ENCODE measurements at regions not wholly inside any gene's neighbourhood (a gene's known extent, or its start where the extent isn't known, plus 50 kb on each side); places are given as distances from the start of the nearest gene placed in this dataset.

DNA sequence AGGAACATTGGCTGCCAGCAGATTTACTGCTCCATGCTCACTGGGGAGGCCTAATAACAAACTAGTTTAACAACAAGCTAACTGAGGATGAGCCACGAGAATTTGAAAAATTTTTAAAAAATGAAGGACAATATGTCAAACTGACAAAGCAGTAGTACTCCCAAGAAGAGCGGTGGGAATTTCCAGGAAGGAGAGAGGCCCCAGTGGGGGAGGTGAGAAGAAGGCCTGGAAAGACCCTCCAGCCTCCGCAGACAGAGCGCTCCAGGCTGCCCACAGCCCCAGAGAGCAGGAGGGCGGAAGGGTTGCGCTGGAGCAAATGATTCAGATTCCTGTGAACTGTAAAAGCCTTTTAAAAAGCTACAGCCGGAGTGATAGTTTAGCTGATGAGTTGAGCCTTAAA, 78.5 kb downstream of the SIPA1L2 start:
- Histone ChIP-seq H3K79me2 (ENCODE audit: low read length) (no peaks in the 10 kb centered on the region), H3K9me3 (replicated peaks; ENCODE audit: insufficient read depth, low read length) (no peaks in the 10 kb centered on the region), H3K36me3 (replicated peaks; ENCODE audit: insufficient read depth, low read length) (no peaks in the 10 kb centered on the region), H3K4me1 (ENCODE audit: low read length) (no peaks in the 10 kb centered on the region), H3K4me3 (ENCODE audit: low read length) (no peak overlapping the region), H3K27ac (ENCODE audit: low read length) (no peak overlapping the region), H3K27me3 (replicated peaks; ENCODE audit: insufficient read depth, low read length) (no peaks in the 10 kb centered on the region), H3K4me2 (ENCODE audit: low read depth, low read length) (no peak overlapping the region), H4K20me1 (ENCODE audit: insufficient read depth, low read length) (no peaks in the 10 kb centered on the region), H3F3A (ENCODE audit: insufficient read depth, low read length) (no peaks in the 10 kb centered on the region), H3K9ac (ENCODE audit: low read length) (no peak overlapping the region), H3K9me2 (replicated peaks; ENCODE audit: insufficient read depth, low read length) (no peaks in the 10 kb centered on the region), H2AFZ (ENCODE audit: low read length) (no peak overlapping the region)
- TF ChIP-seq EZH2phosphoT487 (IDR thresholded peaks at IDR 0.05; ENCODE audit: low read length) (no peak), EZH2 (optimal IDR thresholded peaks at IDR 0.05; ENCODE audit: low read depth, low read length) (no peak)
- TF ChIP-seq, protein P1, sequence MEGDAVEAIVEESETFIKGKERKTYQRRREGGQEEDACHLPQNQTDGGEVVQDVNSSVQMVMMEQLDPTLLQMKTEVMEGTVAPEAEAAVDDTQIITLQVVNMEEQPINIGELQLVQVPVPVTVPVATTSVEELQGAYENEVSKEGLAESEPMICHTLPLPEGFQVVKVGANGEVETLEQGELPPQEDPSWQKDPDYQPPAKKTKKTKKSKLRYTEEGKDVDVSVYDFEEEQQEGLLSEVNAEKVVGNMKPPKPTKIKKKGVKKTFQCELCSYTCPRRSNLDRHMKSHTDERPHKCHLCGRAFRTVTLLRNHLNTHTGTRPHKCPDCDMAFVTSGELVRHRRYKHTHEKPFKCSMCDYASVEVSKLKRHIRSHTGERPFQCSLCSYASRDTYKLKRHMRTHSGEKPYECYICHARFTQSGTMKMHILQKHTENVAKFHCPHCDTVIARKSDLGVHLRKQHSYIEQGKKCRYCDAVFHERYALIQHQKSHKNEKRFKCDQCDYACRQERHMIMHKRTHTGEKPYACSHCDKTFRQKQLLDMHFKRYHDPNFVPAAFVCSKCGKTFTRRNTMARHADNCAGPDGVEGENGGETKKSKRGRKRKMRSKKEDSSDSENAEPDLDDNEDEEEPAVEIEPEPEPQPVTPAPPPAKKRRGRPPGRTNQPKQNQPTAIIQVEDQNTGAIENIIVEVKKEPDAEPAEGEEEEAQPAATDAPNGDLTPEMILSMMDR (IDR thresholded peaks at IDR 0.05; ENCODE audit: low read length) = no peak
- no peak for DNase-seq

DNA sequence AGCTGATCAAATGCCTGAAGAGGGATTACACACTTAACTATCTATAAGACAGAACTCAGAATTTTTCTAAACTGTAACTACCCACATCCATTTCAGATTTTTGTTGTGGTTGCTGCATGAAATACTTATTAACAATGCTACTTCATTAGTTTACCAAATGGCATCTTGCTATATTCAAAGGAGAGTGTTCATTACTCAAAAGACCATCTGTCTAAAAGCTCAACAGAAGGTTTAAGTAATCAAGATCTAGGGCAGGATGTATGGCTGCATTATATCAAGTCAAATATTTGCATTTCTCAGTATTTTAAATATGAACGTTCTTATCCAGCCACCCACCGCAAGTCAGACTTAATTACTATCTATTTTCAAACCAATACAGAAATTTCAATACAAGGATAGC, 79.9 kb downstream of the SIPA1L2 start:
- Histone ChIP-seq H3K4me3 (ENCODE audit: low read length) (no peak overlapping the region), H4K20me1 (ENCODE audit: insufficient read depth, low read length) (no peaks in the 10 kb centered on the region), H3F3A (ENCODE audit: insufficient read depth, low read length) (no peaks in the 10 kb centered on the region), H3K9ac (ENCODE audit: low read length) (no peak overlapping the region), H3K36me3 (replicated peaks; ENCODE audit: insufficient read depth, low read length) (no peaks in the 10 kb centered on the region), H3K9me2 (replicated peaks; ENCODE audit: insufficient read depth, low read length) (no peaks in the 10 kb centered on the region), H3K9me3 (replicated peaks; ENCODE audit: insufficient read depth, low read length) (no peaks in the 10 kb centered on the region), H2AFZ (ENCODE audit: low read length) (no peak overlapping the region), H3K27me3 (replicated peaks; ENCODE audit: insufficient read depth, low read length) (no peaks in the 10 kb centered on the region), H3K27ac (ENCODE audit: low read length) (no peak overlapping the region), H3K4me1 (ENCODE audit: low read length) (no peaks in the 10 kb centered on the region), H3K4me2 (ENCODE audit: low read depth, low read length) (no peak overlapping the region), H3K79me2 (ENCODE audit: low read length) (no peaks in the 10 kb centered on the region)
- TF ChIP-seq EZH2phosphoT487 (IDR thresholded peaks at IDR 0.05; ENCODE audit: low read length) = no peak
- TF ChIP-seq, protein P1 (IDR thresholded peaks at IDR 0.05; ENCODE audit: low read length) = no peak
- TF ChIP-seq EZH2 (optimal IDR thresholded peaks at IDR 0.05; ENCODE audit: low read depth, low read length) = no peak
- no peak for DNase-seq

DNA sequence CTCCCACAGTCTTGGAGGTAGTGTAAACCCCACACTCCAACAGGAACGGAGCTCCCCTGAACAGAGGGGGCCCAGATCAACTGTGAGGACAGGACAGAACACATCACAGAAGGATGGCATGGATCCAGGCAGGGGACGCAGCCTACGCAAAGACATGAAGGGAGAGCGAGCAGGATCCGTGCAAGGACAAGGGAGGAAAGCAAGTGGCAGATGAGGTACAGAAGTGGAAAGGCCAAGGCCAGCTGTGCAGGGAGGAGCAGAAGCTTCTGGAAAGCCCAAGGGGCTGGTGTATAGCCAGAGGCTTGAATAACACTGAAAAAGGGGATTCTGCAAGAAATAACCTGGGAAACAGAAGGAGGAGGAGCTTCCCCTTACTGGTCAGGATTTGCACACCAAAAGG, 81.2 kb downstream of the SIPA1L2 start:
- Histone ChIP-seq H3K9me3 (replicated peaks; ENCODE audit: insufficient read depth, low read length) (no peaks in the 10 kb centered on the region), H3K4me3 (ENCODE audit: low read length) (no peak overlapping the region), H3K4me1 (ENCODE audit: low read length) (no peaks in the 10 kb centered on the region), H3K4me2 (ENCODE audit: low read depth, low read length) (no peak overlapping the region), H3K9ac (ENCODE audit: low read length) (no peak overlapping the region), H3K27ac (ENCODE audit: low read length) (no peak overlapping the region), H3K9me2 (replicated peaks; ENCODE audit: insufficient read depth, low read length) (no peaks in the 10 kb centered on the region), H4K20me1 (ENCODE audit: insufficient read depth, low read length) (no peaks in the 10 kb centered on the region), H3F3A (ENCODE audit: insufficient read depth, low read length) (no peaks in the 10 kb centered on the region), H3K27me3 (replicated peaks; ENCODE audit: insufficient read depth, low read length) (no peaks in the 10 kb centered on the region), H2AFZ (ENCODE audit: low read length) (no peak overlapping the region), H3K36me3 (replicated peaks; ENCODE audit: insufficient read depth, low read length) (no peaks in the 10 kb centered on the region), H3K79me2 (ENCODE audit: low read length) (no peaks in the 10 kb centered on the region)
- TF ChIP-seq EZH2phosphoT487 (IDR thresholded peaks at IDR 0.05; ENCODE audit: low read length) (no peak), EZH2 (optimal IDR thresholded peaks at IDR 0.05; ENCODE audit: low read depth, low read length) (no peak)
- TF ChIP-seq, protein P1 (IDR thresholded peaks at IDR 0.05; ENCODE audit: low read length) = no peak
- no peak for DNase-seq
